H1 (cell line): ENCODE measurements at regions not wholly inside any gene's neighbourhood (a gene's known extent, or its start where the extent isn't known, plus 50 kb on each side); places are given as distances from the start of the nearest gene placed in this dataset.

ENCODE experiments used
- CTCF ChIA-PET: fragments of 300-600 bp; sonication (Branson Sonifier 250); formaldehyde crosslinking; loops from one replicate; lab custom pipeline; 2021; ENCODE audit not compliant: partially characterized antibody; lab: Charles Lee
- POLR2A ChIA-PET: fragments of 300-600 bp; sonication (Branson Sonifier 250); formaldehyde crosslinking; loops from one replicate; lab custom pipeline; 2021; ENCODE audit warnings: inconsistent platforms; ENCODE audit not compliant: partially characterized antibody; lab: Charles Lee
- DNase-seq, 2 experiments: peaks; one replicate each; pipeline versions ENCODE4 v3.0.0 to v3.0.0-alpha.2; 2010 to 2022; ENCODE audit warnings: low spot score in 2 of 2, low read depth in 1 of 2, mixed read lengths in 1 of 2
- FAIRE-seq: peaks from 2 replicates; lab custom pipeline; 2011; peaks lifted over from hg19 to GRCh38; lab: Jason Lieb, UNC
- H2AFZ ChIP-seq: 2 replicates; pipeline ENCODE4 v1.8.1; 2012; ENCODE audit warnings: low read length, inconsistent platforms
- H2AK5ac ChIP-seq: 2 replicates; pipeline ENCODE4 v1.6.1; 2013; ENCODE audit warnings: low read depth, low read length
- H2BK120ac ChIP-seq: replicated peaks from 2 replicates; pipeline ENCODE3; 2013; ENCODE audit warnings: low read depth, low read length, inconsistent platforms
- H2BK12ac ChIP-seq: 2 replicates; pipeline ENCODE4 v1.6.1; 2013; ENCODE audit warnings: low read depth, low read length
- H2BK15ac ChIP-seq: 2 replicates; pipeline ENCODE4 v1.6.1; 2013; ENCODE audit warnings: low read length
- H2BK20ac ChIP-seq: 2 replicates; pipeline ENCODE4 v1.6.1; 2013; ENCODE audit warnings: low read length
- H2BK5ac ChIP-seq: 2 replicates; pipeline ENCODE4 v1.6.1; 2013; ENCODE audit warnings: low read depth, low read length
- H3K14ac ChIP-seq: 2 replicates; pipeline ENCODE4 v1.6.1; 2013; ENCODE audit warnings: inconsistent platforms; ENCODE audit not compliant: insufficient read length
- H3K18ac ChIP-seq: 2 replicates; pipeline ENCODE4 v1.6.1; 2013; ENCODE audit warnings: low read length; ENCODE audit errors: extremely low read depth
- H3K23ac ChIP-seq: 2 replicates; pipeline ENCODE4 v1.6.1; 2013; ENCODE audit warnings: inconsistent platforms; ENCODE audit not compliant: insufficient read length
- H3K23me2 ChIP-seq: 2 replicates; pipeline ENCODE4 v1.6.1; 2013; ENCODE audit warnings: low read depth, low read length
- H3K27ac ChIP-seq: 2 replicates; pipeline ENCODE4 v1.6.1; 2011; ENCODE audit warnings: low read depth, low read length, inconsistent platforms
- H3K27me3 ChIP-seq, 4 experiments: replicated peaks in 1 of 4; 1 replicate in 1 of 4; 2 replicates in 3 of 4; pipeline versions ENCODE4 v1.6.1 to v1.8.1; 2011 to 2013; ENCODE audit warnings: low read length in 3 of 4, mild to moderate bottlenecking in 3 of 4, inconsistent platforms in 2 of 4, mixed read lengths in 2 of 4, moderate library complexity in 1 of 4; ENCODE audit not compliant: control insufficient read depth in 3 of 4, insufficient read depth in 3 of 4; ENCODE audit errors: extremely low read depth in 1 of 4
- H3K36me3 ChIP-seq, 4 experiments: 2 replicates each; pipeline versions ENCODE4 v1.6.1 to v1.8.1; 2011 to 2013; ENCODE audit warnings: mild to moderate bottlenecking in 4 of 4, low read length in 3 of 4, moderate library complexity in 2 of 4, control low read depth in 1 of 4, inconsistent platforms in 1 of 4; ENCODE audit not compliant: insufficient read depth in 4 of 4, control insufficient read depth in 2 of 4
- H3K4ac ChIP-seq: replicated peaks from 2 replicates; pipeline ENCODE3; 2013; ENCODE audit warnings: low read length, low read depth, mixed read lengths, inconsistent platforms; ENCODE audit not compliant: insufficient read length
- H3K4me1 ChIP-seq, 4 experiments: replicated peaks in 1 of 4; 1 replicate in 1 of 4; 2 replicates in 3 of 4; pipeline versions ENCODE4 v1.6.1 to v1.8.1; 2011 to 2013; ENCODE audit warnings: low read length in 3 of 4, inconsistent platforms in 2 of 4, mixed read lengths in 1 of 4; ENCODE audit not compliant: insufficient read depth in 4 of 4, control insufficient read depth in 3 of 4
- H3K4me2 ChIP-seq, 2 experiments: 2 replicates each; pipeline versions ENCODE4 v1.6.1 to v1.8.1; 2011 to 2013; ENCODE audit warnings: low read depth in 2 of 2, low read length in 2 of 2, control low read depth in 1 of 2, inconsistent platforms in 1 of 2, mild to moderate bottlenecking in 1 of 2; ENCODE audit not compliant: insufficient read depth in 1 of 2
- H3K4me3 ChIP-seq, 4 experiments: fragments of 200-600, 300-600 bp in 1 of 4; sonication (generic), shearing (Covaris generic), sonication (Bioruptor Twin) in 1 of 4; 2 replicates each; pipeline versions ENCODE4 v1.5.1 to v1.8.1; 2011 to 2016; ENCODE audit warnings: low read length in 4 of 4, low read depth in 3 of 4, control low read depth in 2 of 4, inconsistent platforms in 2 of 4, mild to moderate bottlenecking in 2 of 4, mixed read lengths in 1 of 4, moderate library complexity in 1 of 4; ENCODE audit not compliant: insufficient read depth in 2 of 4; ENCODE audit errors: extremely low read depth in 1 of 4
- H3K56ac ChIP-seq: replicated peaks from 2 replicates; pipeline ENCODE3; 2013; ENCODE audit warnings: low read depth, mild to moderate bottlenecking, mixed read lengths, low read length, inconsistent platforms; ENCODE audit not compliant: insufficient read length
- H3K79me1 ChIP-seq: 2 replicates; pipeline ENCODE4 v1.6.1; 2013; ENCODE audit warnings: low read depth, low read length, control low read depth
- H3K79me2 ChIP-seq, 2 experiments: 2 replicates each; pipeline versions ENCODE4 v1.6.1 to v1.8.1; 2012 to 2013; ENCODE audit warnings: low read length in 2 of 2, mild to moderate bottlenecking in 2 of 2, inconsistent platforms in 1 of 2; ENCODE audit not compliant: insufficient read depth in 2 of 2, control insufficient read depth in 1 of 2
- H3K9ac ChIP-seq, 4 experiments: replicated peaks in 1 of 4; 1 replicate in 1 of 4; 2 replicates in 3 of 4; pipeline versions ENCODE4 v1.6.1 to v1.8.1; 2011 to 2013; ENCODE audit warnings: low read depth in 3 of 4, low read length in 3 of 4, control low read depth in 2 of 4, mild to moderate bottlenecking in 2 of 4, moderate library complexity in 2 of 4, inconsistent platforms in 1 of 4; ENCODE audit errors: extremely low read depth in 1 of 4
- H3K9me3 ChIP-seq, 2 experiments: 2 replicates each; pipeline versions ENCODE4 v1.6.1 to v1.8.1; 2012 to 2013; ENCODE audit warnings: mild to moderate bottlenecking in 2 of 2, moderate library complexity in 2 of 2, control low read depth in 1 of 2, inconsistent platforms in 1 of 2, low read depth in 1 of 2, low read length in 1 of 2, mixed read lengths in 1 of 2; ENCODE audit not compliant: insufficient read depth in 2 of 2
- H4K20me1 ChIP-seq, 2 experiments: replicated peaks in 1 of 2; 2 replicates each; pipeline versions ENCODE3 to v1.8.1; 2011 to 2013; ENCODE audit warnings: inconsistent platforms in 2 of 2, low read length in 2 of 2, mild to moderate bottlenecking in 1 of 2; ENCODE audit not compliant: insufficient read depth in 2 of 2, control insufficient read depth in 1 of 2
- H4K5ac ChIP-seq: 2 replicates; pipeline ENCODE4 v1.6.1; 2013; ENCODE audit warnings: low read length, low read depth, mixed read lengths, inconsistent platforms; ENCODE audit not compliant: insufficient read length
- H4K8ac ChIP-seq: 2 replicates; pipeline ENCODE4 v1.8.0; 2013; ENCODE audit warnings: mild to moderate bottlenecking, moderate library complexity, low read length, inconsistent platforms; ENCODE audit not compliant: insufficient read depth; ENCODE audit errors: extremely low read depth
- H4K91ac ChIP-seq: replicated peaks from 2 replicates; pipeline ENCODE3; 2013; ENCODE audit warnings: low read length, mixed read lengths, inconsistent platforms; ENCODE audit not compliant: insufficient read length
- CBX5 ChIP-seq: fragments of 300-800, 300-1000 bp; sonication (generic); IDR thresholded peaks from 2 replicates; pipeline ENCODE4 v1.7.1; 2016; ENCODE audit warnings: antibody characterized with exemption, low read length, low read depth
- CREB1 ChIP-seq: IDR thresholded peaks from 2 replicates; pipeline ENCODE4 v1.6.1; 2012; ENCODE audit warnings: inconsistent platforms
- EP300 ChIP-seq, 2 experiments: IDR thresholded peaks; 1 replicate in 1 of 2; 2 replicates in 1 of 2; pipeline ENCODE4 v1.6.1; 2011 to 2012; ENCODE audit warnings: low read depth in 2 of 2, low read length in 2 of 2, mild to moderate bottlenecking in 2 of 2, borderline replicate concordance in 1 of 2, inconsistent platforms in 1 of 2, moderate library complexity in 1 of 2
- HDAC2 ChIP-seq, 2 experiments: fragments of 300-600 bp in 1 of 2; sonication (generic) in 1 of 2; IDR thresholded peaks; 2 replicates each; pipeline ENCODE4 v1.6.1; 2011 to 2012; ENCODE audit warnings: low read depth in 2 of 2, low read length in 2 of 2, mild to moderate bottlenecking in 2 of 2, moderate library complexity in 2 of 2, borderline replicate concordance in 1 of 2, inconsistent platforms in 1 of 2
- KDM1A ChIP-seq: fragments of 200-600, 300-600 bp; sonication (generic); IDR thresholded peaks from 2 replicates; pipeline ENCODE4 v1.7.1; 2016; ENCODE audit warnings: mild to moderate bottlenecking, low read length, borderline replicate concordance
- PHF8 ChIP-seq: fragments of 200-600 bp; sonication (generic); conservative IDR thresholded peaks from 2 replicates; pipeline ENCODE4 v1.7.1; 2012; ENCODE audit warnings: low read depth, mild to moderate bottlenecking, inconsistent platforms, low read length, moderate library complexity
- POLR2AphosphoS5 ChIP-seq: IDR thresholded peaks from 2 replicates; pipeline ENCODE4 v1.6.1; 2011; ENCODE audit warnings: low read depth, low read length
- SAP30 ChIP-seq: fragments of 300-600 bp; sonication (generic); IDR thresholded peaks from 2 replicates; pipeline ENCODE4 v1.7.1; 2012; ENCODE audit warnings: low read length, moderate library complexity, mild to moderate bottlenecking, inconsistent platforms; ENCODE audit not compliant: insufficient read depth, insufficient replicate concordance
- SUZ12 ChIP-seq: fragments of 200-600 bp; sonication (generic); IDR thresholded peaks from 2 replicates; pipeline ENCODE4 v1.6.1; 2012; ENCODE audit warnings: mild to moderate bottlenecking, inconsistent platforms, low read length, moderate library complexity, mixed read lengths
- USF2 ChIP-seq: IDR thresholded peaks from 2 replicates; pipeline ENCODE4 v1.6.1; 2011; ENCODE audit warnings: low read length, improper control_type of control experiment

GRCh38 chr4:123819362-123820035 is 422.9 kb downstream of the SPRY1 start:
- no peak overlapping the region for H3K18ac ChIP-seq
- H4K8ac ChIP-seq: no peak overlapping the region
- H3K4me1 ChIP-seq: peaks cover 0 to 4% (median 0%) of the 10 kb centered on the region in 4 experiments; a peak in 1 of 7 replicates
- H3K14ac ChIP-seq: no peak overlapping the region
- H3K23me2 ChIP-seq: no peaks in the 10 kb centered on the region
- no peaks in the 10 kb centered on the region for H3K79me1 ChIP-seq
- ChIA-PET POLR2A (no interaction called here), CTCF (no interaction called here)
- no peak overlapping the region for H2BK15ac ChIP-seq
- H3K4me3 ChIP-seq: no peak overlapping the region
- no peak overlapping the region for H4K5ac ChIP-seq
- no peak overlapping the region for H2BK120ac ChIP-seq
- no peak overlapping the region for H2BK20ac ChIP-seq
- H4K91ac ChIP-seq: no peak overlapping the region
- no peak overlapping the region for H3K4me2 ChIP-seq
- no peaks in the 10 kb centered on the region for H3K36me3 ChIP-seq
- H2BK12ac ChIP-seq: no peak overlapping the region
- H3K9me3 ChIP-seq: no peaks in the 10 kb centered on the region
- H3K23ac ChIP-seq: no peak overlapping the region
- no peak overlapping the region for H3K27ac ChIP-seq
- H2BK5ac ChIP-seq: no peak overlapping the region
- H3K79me2 ChIP-seq: no peaks in the 10 kb centered on the region
- no peak overlapping the region for H2AFZ ChIP-seq
- no peak for FAIRE-seq
- DNase-seq: no peak
- no peak overlapping the region for H3K4ac ChIP-seq
- no peaks in the 10 kb centered on the region for H3K27me3 ChIP-seq
- H3K56ac ChIP-seq: no peak overlapping the region
- no peak overlapping the region for H2AK5ac ChIP-seq
- H4K20me1 ChIP-seq: no peaks in the 10 kb centered on the region
- no peak overlapping the region for H3K9ac ChIP-seq
- TF ChIP-seq CBX5 (no peak), USF2 (no peak), POLR2AphosphoS5 (no peak), SAP30 (no peak), SUZ12 (no peak), KDM1A (no peak), EP300 (IDR thresholded peaks at IDR 0.05; ENCODE audit: borderline replicate concordance in 1 of 2, low read depth in 2 of 2, low read length in 2 of 2) (no peak), PHF8 (no peak), CREB1 (no peak), HDAC2 (IDR thresholded peaks at IDR 0.05; ENCODE audit: borderline replicate concordance in 1 of 2, low read depth in 2 of 2, low read length in 2 of 2) (no peak)
